IMR-90 (cell line): ENCODE measurements at regions not wholly inside any gene's neighbourhood (a gene's known extent, or its start where the extent isn't known, plus 50 kb on each side); places are given as distances from the start of the nearest gene placed in this dataset.

Experiments
- ATAC-seq: fragments of 200-7000 bp; cut with Tn5 transposase; 2 replicates; pipeline ENCODE4 v1.9.1; 2020; ENCODE audit warnings: low read depth, mild to moderate bottlenecking, moderate library complexity
- BruUV-seq: library from RNA; stranded (reverse); fragments of 400-500 nt; replicated peaks from 2 replicates; lab custom pipeline; 2021; lab: Mats Ljungman, UMichigan
- CTCF ChIA-PET: fragments of 300-600 bp; formaldehyde crosslinking; extraction: SDS; loops from one replicate; lab custom pipeline; 2021; ENCODE audit warnings: antibody characterized with exemption; lab: Yijun Ruan, JAX
- POLR2A ChIA-PET: fragments of 300-600 bp; sonication (Branson Sonifier 250); formaldehyde crosslinking; loops from one replicate; lab custom pipeline; 2022; ENCODE audit warnings: antibody characterized with exemption; ENCODE audit not compliant: unreplicated experiment; lab: Charles Lee
- DNase-seq: peaks from one replicate; pipeline ENCODE4 v3.0.0; 2013
- H2AFZ ChIP-seq: replicated peaks from 2 replicates; pipeline ENCODE3; 2013; ENCODE audit warnings: low read length, mild to moderate bottlenecking; ENCODE audit not compliant: poor library complexity
- H2AK5ac ChIP-seq: 2 replicates; pipeline ENCODE4 v1.6.1; 2013; ENCODE audit warnings: low read depth, low read length, inconsistent platforms
- H2AK9ac ChIP-seq: replicated peaks from 2 replicates; pipeline ENCODE3; 2013; ENCODE audit warnings: mild to moderate bottlenecking, low read depth, low read length, moderate library complexity; ENCODE audit not compliant: poor library complexity
- H2BK120ac ChIP-seq: 2 replicates; pipeline ENCODE4 v1.6.1; 2013; ENCODE audit warnings: low read depth, low read length, inconsistent platforms
- H2BK15ac ChIP-seq: 3 replicates; pipeline ENCODE4 v1.6.1; 2013; ENCODE audit warnings: low read depth, low read length, inconsistent platforms
- H2BK20ac ChIP-seq: 2 replicates; pipeline ENCODE4 v1.6.1; 2013; ENCODE audit warnings: low read depth, mild to moderate bottlenecking, inconsistent platforms, low read length, moderate library complexity
- H2BK5ac ChIP-seq: 2 replicates; pipeline ENCODE4 v1.6.1; 2013; ENCODE audit warnings: mild to moderate bottlenecking, low read depth, low read length, inconsistent platforms; ENCODE audit not compliant: poor library complexity, severe bottlenecking
- H3K14ac ChIP-seq: replicated peaks from 2 replicates; pipeline ENCODE4 v1.6.1; 2013; ENCODE audit warnings: low read depth, low read length, inconsistent platforms
- H3K18ac ChIP-seq: 2 replicates; pipeline ENCODE4 v1.6.1; 2013; ENCODE audit warnings: low read depth, low read length, control low read depth
- H3K23ac ChIP-seq: 2 replicates; pipeline ENCODE4 v1.6.1; 2013; ENCODE audit warnings: low read depth, low read length, inconsistent platforms
- H3K27ac ChIP-seq: 2 replicates; pipeline ENCODE4 v1.5.1; 2013; ENCODE audit warnings: mild to moderate bottlenecking, control low read depth, low read length; ENCODE audit not compliant: insufficient read depth
- H3K27me3 ChIP-seq: 2 replicates; pipeline ENCODE4 v1.6.1; 2013; ENCODE audit warnings: low read length; ENCODE audit not compliant: control insufficient read depth, insufficient read depth
- H3K36me3 ChIP-seq: 2 replicates; pipeline ENCODE4 v1.6.1; 2013; ENCODE audit warnings: low read length, mixed read lengths; ENCODE audit not compliant: control insufficient read depth, insufficient read depth
- H3K4ac ChIP-seq: 2 replicates; pipeline ENCODE4 v1.6.1; 2013; ENCODE audit warnings: low read depth, low read length, inconsistent platforms
- H3K4me1 ChIP-seq: 2 replicates; pipeline ENCODE4 v1.6.1; 2013; ENCODE audit warnings: low read length, mixed read lengths; ENCODE audit not compliant: control insufficient read depth, insufficient read depth
- H3K4me2 ChIP-seq: 2 replicates; pipeline ENCODE4 v1.6.1; 2013; ENCODE audit warnings: low read depth, mild to moderate bottlenecking, control low read depth, low read length, moderate library complexity
- H3K4me3 ChIP-seq: 2 replicates; pipeline ENCODE4 v1.5.1; 2013; ENCODE audit warnings: low read depth, mild to moderate bottlenecking, control low read depth, low read length, moderate library complexity; ENCODE audit not compliant: insufficient read depth
- H3K56ac ChIP-seq: 2 replicates; pipeline ENCODE4 v1.6.1; 2013; ENCODE audit warnings: low read length, inconsistent platforms; ENCODE audit not compliant: insufficient read depth; ENCODE audit errors: extremely low read depth
- H3K79me1 ChIP-seq, 2 experiments: 2 replicates each; pipeline ENCODE4 v1.6.1; 2013; ENCODE audit warnings: low read length in 2 of 2, inconsistent platforms in 1 of 2, low read depth in 1 of 2
- H3K9ac ChIP-seq: 2 replicates; pipeline ENCODE4 v1.6.1; 2013; ENCODE audit warnings: low read depth, low read length, control low read depth
- H3K9me1 ChIP-seq: 2 replicates; pipeline ENCODE4 v1.6.1; 2013; ENCODE audit warnings: low read length, inconsistent platforms; ENCODE audit not compliant: insufficient read depth
- H3K9me3 ChIP-seq: 2 replicates; pipeline ENCODE4 v1.6.1; 2013; ENCODE audit warnings: low read length; ENCODE audit not compliant: control insufficient read depth, insufficient read depth
- H4K20me1 ChIP-seq: 2 replicates; pipeline ENCODE4 v1.6.1; 2013; ENCODE audit warnings: low read length, inconsistent platforms; ENCODE audit not compliant: insufficient read depth
- H4K5ac ChIP-seq: 2 replicates; pipeline ENCODE4 v1.6.1; 2013; ENCODE audit warnings: mild to moderate bottlenecking, low read depth, low read length, control low read depth
- H4K8ac ChIP-seq, 2 experiments: 2 replicates each; pipeline ENCODE4 v1.6.1; 2013; ENCODE audit warnings: low read depth in 2 of 2, low read length in 2 of 2, control low read depth in 1 of 2, inconsistent platforms in 1 of 2
- H4K91ac ChIP-seq: 2 replicates; pipeline ENCODE4 v1.6.1; 2013; ENCODE audit warnings: low read depth, low read length, inconsistent platforms; ENCODE audit not compliant: insufficient read depth
- ELK1 ChIP-seq: fragments of 150-350 bp; IDR thresholded peaks from 2 replicates; pipeline ENCODE4 v1.6.1; 2016; ENCODE audit warnings: low read depth, mild to moderate bottlenecking, low read length, moderate library complexity, borderline replicate concordance
- WGBS, 2 experiments: methylation state at CpG; one replicate each; pipeline versions ENCODE4 v1.1.5 to v1.1.7; 2013; ENCODE audit warnings: missing lambda C conversion rate in 2 of 2; ENCODE audit not compliant: insufficient read length in 1 of 2; ENCODE audit errors: extremely low coverage in 2 of 2; 5-methylcytosine and 5-hydroxymethylcytosine counted together
- dilution Hi-C: fragments of 300-500 bp; cut with HindIII; formaldehyde crosslinking; loops from one replicate; pipeline ENCODE4 v1.14.3; 2018; ENCODE audit warnings: low sequenced_read_pairs; ENCODE audit not compliant: unreplicated experiment
- in situ Hi-C: fragments of 300-500 bp; cut with MboI; formaldehyde crosslinking; loops from 3 replicates; pipeline ENCODE4 v1.14.3; 2019; ENCODE audit warnings: low sequenced_read_pairs, inconsistent platforms, mixed read lengths
- intact Hi-C: fragments of 100-400 bp; cut with micrococcal nuclease; formaldehyde crosslinking; loops from 2 replicates; pipeline ENCODE4 v1.10.0; 2022

GRCh38 chr1:168792142-168792541 is 63.1 kb upstream of the DPT start:
- Histone ChIP-seq H3K27ac (no peak overlapping the region), H2BK120ac (no peak overlapping the region), H2AK5ac (no peak overlapping the region), H3K9me3 (no peaks in the 10 kb centered on the region), H3K23ac (no peak overlapping the region), H2AK9ac (no peak overlapping the region), H3K79me1 (no peaks in the 10 kb centered on the region), H3K56ac (no peak overlapping the region), H3K4me1 (no peaks in the 10 kb centered on the region), H2AFZ (no peak overlapping the region), H3K9me1 (no peaks in the 10 kb centered on the region), H4K8ac (no peak overlapping the region), H2BK20ac (no peak overlapping the region), H3K9ac (no peak overlapping the region), H3K36me3 (no peaks in the 10 kb centered on the region), H2BK15ac (no peak overlapping the region), H2BK5ac (no peak overlapping the region), H3K14ac (no peak overlapping the region), H3K4ac (no peak overlapping the region), H3K18ac (no peak overlapping the region), H4K20me1 (no peaks in the 10 kb centered on the region), H3K27me3 (no peaks in the 10 kb centered on the region), H3K4me3 (no peak overlapping the region), H3K4me2 (no peak overlapping the region), H4K5ac (no peak overlapping the region), H4K91ac (no peak overlapping the region)
- no peak for ATAC-seq
- intact Hi-C loops (no loop called here), in situ Hi-C loops (no loop called here), dilution Hi-C loops (no loop called here)
- 73% methylated on average over 2 of the region's 3 CpGs; no CpG with 5 or more reads in 1 of the 2 experiments for WGBS, 2 experiments
- no peak for TF ChIP-seq ELK1
- no peak for DNase-seq
- no TSS peak for BruUV-seq
- ChIA-PET CTCF (no interaction called here), POLR2A (no interaction called here)
